SW 1271 (cell line): ENCODE measurements at regions not wholly inside any gene's neighbourhood (a gene's known extent, or its start where the extent isn't known, plus 50 kb on each side); places are given as distances from the start of the nearest gene placed in this dataset.

Experiments used
- DNase-seq, 2 experiments: peaks; one replicate each; lab custom pipeline; 2025; lab: John Stamatoyannopoulos, UW

GRCh38 chr11:103623933-103624332 is 412.5 kb upstream of the DDI1 start:
- DNase-seq, result no peak

- peak; percentile 69 to 88 for DNase-seq
These were observed 411.5 kb upstream of the DDI1 start for GRCh38 chr11:103624708-103625623.

- no peak for DNase-seq
These were observed 410.8 kb upstream of the DDI1 start for GRCh38 chr11:103625624-103625965.

- DNase-seq, result no peak
These were observed 408.3 kb upstream of the DDI1 start for GRCh38 chr11:103628121-103628520.

- no peak for DNase-seq
These were observed 404.6 kb upstream of the DDI1 start for GRCh38 chr11:103631841-103632240.

GRCh38 chr11:103633068-103633788 is 403.2 kb upstream of the DDI1 start:
- peak; percentile 38 to 61 for DNase-seq

GRCh38 chr11:103633819-103634590 is 402.4 kb upstream of the DDI1 start:
- no peak for DNase-seq

- DNase-seq, result no peak
These were observed 400.2 kb upstream of the DDI1 start for GRCh38 chr11:103636232-103636631.

- DNase-seq, result no peak
These were observed 399.1 kb upstream of the DDI1 start for GRCh38 chr11:103637295-103637694.

- DNase-seq, result no peak
These were observed 398.6 kb upstream of the DDI1 start for GRCh38 chr11:103637831-103638230.

GRCh38 chr11:103644676-103645075 is 391.8 kb upstream of the DDI1 start:
- no peak for DNase-seq

GRCh38 chr11:103648054-103648453 is 388.4 kb upstream of the DDI1 start:
- DNase-seq, result no peak

GRCh38 chr11:103648670-103649400 is 387.6 kb upstream of the DDI1 start:
- DNase-seq, result no peak

- no peak for DNase-seq
These were observed 387.0 kb upstream of the DDI1 start for GRCh38 chr11:103649401-103649895.

GRCh38 chr11:103650330-103650729 is 386.1 kb upstream of the DDI1 start:
- no peak for DNase-seq

GRCh38 chr11:103651341-103651998 is 385.0 kb upstream of the DDI1 start:
- DNase-seq, result no peak

- DNase-seq, result no peak
These were observed 384.4 kb upstream of the DDI1 start for GRCh38 chr11:103652013-103652412.

GRCh38 chr11:103656382-103656781 is 380.1 kb upstream of the DDI1 start:
- no peak for DNase-seq

GRCh38 chr11:103659206-103659618 is 377.2 kb upstream of the DDI1 start:
- DNase-seq, result peak; percentile 14 to 60

- DNase-seq, result no peak
These were observed 376.7 kb upstream of the DDI1 start for GRCh38 chr11:103659743-103660142.

GRCh38 chr11:103661185-103661584 is 375.3 kb upstream of the DDI1 start:
- DNase-seq, result no peak
